ENCODE measurements at regions not wholly inside any gene's neighbourhood (a gene's known extent, or its start where the extent isn't known, plus 50 kb on each side); places are given as distances from the start of the nearest gene placed in this dataset.

GRCh38 chr1:108082738-108083562 is 117.2 kb downstream of the SLC25A24 start:
- TF ChIP-seq POLR2A (IDR thresholded peaks at IDR 0.05) (no peak), EP300 (IDR thresholded peaks at IDR 0.05) (no peak), CTCF (IDR thresholded peaks at IDR 0.05) (no peak), POLR2AphosphoS5 (IDR thresholded peaks at IDR 0.05) (no peak)
- ATAC-seq (ENCODE audit: low FRiP score in 2 of 2), result no peak
- H3K4me1 ChIP-seq, result peaks cover 0 to 12% (median 3%) of the 10 kb centered on the region in 4 donors

GRCh38 chr1:108082001-108082400 is 117.0 kb upstream of the VAV3 start:
- H3K27ac ChIP-seq, result no peak overlapping the region
- H3K36me3 ChIP-seq, result no peaks in the 10 kb centered on the region
- ATAC-seq (ENCODE audit: low FRiP score in 2 of 2) (no peak), DNase-seq (no peak)
- TF ChIP-seq EP300 (IDR thresholded peaks at IDR 0.05) (no peak), CTCF (IDR thresholded peaks at IDR 0.05) (no peak), POLR2AphosphoS5 (IDR thresholded peaks at IDR 0.05) (no peak), POLR2A (IDR thresholded peaks at IDR 0.05) (no peak)
- WGBS, 2 donors, result 70 to 85% methylated on average over 3 to 4 of the region's 4 CpGs
- H3K9me3 ChIP-seq, result no peaks in the 10 kb centered on the region
- no peak overlapping the region for H3K4me3 ChIP-seq
- H3K4me1 ChIP-seq, result peaks cover 0 to 12% (median 3%) of the 10 kb centered on the region in 4 donors
- no peaks in the 10 kb centered on the region for H3K27me3 ChIP-seq

More at GRCh38 chr1:108082738-108083562, 117.2 kb downstream of the SLC25A24 start:
- Histone ChIP-seq H3K27me3 (no peaks in the 10 kb centered on the region), H3K27ac (no peak overlapping the region), H3K9me3 (no peaks in the 10 kb centered on the region), H3K4me3 (no peak overlapping the region), H3K36me3 (no peaks in the 10 kb centered on the region)
- WGBS, 2 donors, result 52 to 55% methylated on average over 4 of the region's 4 CpGs
- no peak for DNase-seq

GRCh38 chr1:108080448-108080847 is 115.5 kb upstream of the VAV3 start:
- no peak for ATAC-seq (ENCODE audit: low FRiP score in 2 of 2)
- TF ChIP-seq POLR2AphosphoS5 (IDR thresholded peaks at IDR 0.05), result no peak
- no peak for TF ChIP-seq POLR2A (IDR thresholded peaks at IDR 0.05)
- TF ChIP-seq EP300 (IDR thresholded peaks at IDR 0.05), result no peak
- no peak for TF ChIP-seq CTCF (IDR thresholded peaks at IDR 0.05)

GRCh38 chr1:108079440-108080025 is 114.6 kb upstream of the VAV3 start:
- DNase-seq (no peak), ATAC-seq (ENCODE audit: low FRiP score in 2 of 2) (no peak)
- TF ChIP-seq POLR2A (IDR thresholded peaks at IDR 0.05) (no peak), EP300 (IDR thresholded peaks at IDR 0.05) (no peak), CTCF (IDR thresholded peaks at IDR 0.05) (no peak), POLR2AphosphoS5 (IDR thresholded peaks at IDR 0.05) (no peak)
- Histone ChIP-seq H3K27ac (no peak overlapping the region), H3K4me3 (no peak overlapping the region), H3K27me3 (no peaks in the 10 kb centered on the region), H3K4me1 (peaks cover 0 to 12% (median 3%) of the 10 kb centered on the region in 4 donors), H3K36me3 (no peaks in the 10 kb centered on the region), H3K9me3 (no peaks in the 10 kb centered on the region)
- 24 to 41% methylated on average over 6 of the region's 6 CpGs for WGBS, 2 donors

More at GRCh38 chr1:108080448-108080847, 115.5 kb upstream of the VAV3 start:
- Histone ChIP-seq H3K4me3 (no peak overlapping the region), H3K27ac (no peak overlapping the region), H3K27me3 (no peaks in the 10 kb centered on the region), H3K9me3 (no peaks in the 10 kb centered on the region), H3K4me1 (peaks cover 0 to 12% (median 3%) of the 10 kb centered on the region in 4 donors), H3K36me3 (no peaks in the 10 kb centered on the region)
- no peak for DNase-seq
